ENCODE measurements at regions not wholly inside any gene's neighbourhood (a gene's known extent, or its start where the extent isn't known, plus 50 kb on each side); places are given as distances from the start of the nearest gene placed in this dataset.

DNA sequence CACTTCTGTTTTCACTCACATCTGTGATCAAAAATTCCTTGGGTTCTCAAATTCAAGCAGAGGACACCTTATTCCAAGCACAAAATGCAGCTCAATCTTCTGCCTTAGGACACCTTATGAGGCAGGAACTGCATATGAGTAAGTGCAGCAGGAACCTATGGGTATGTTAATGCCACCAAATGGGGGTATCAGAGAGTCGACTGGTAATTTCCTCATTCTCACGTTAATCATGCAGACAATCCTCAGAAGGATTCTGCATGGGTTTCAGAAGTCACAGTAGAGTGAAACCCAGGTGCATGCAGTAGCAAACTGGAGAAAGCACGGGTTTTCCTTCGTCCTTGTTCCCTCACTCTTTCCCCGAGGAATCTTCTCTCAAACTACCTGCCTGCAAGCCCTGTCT lies 452.8 kb downstream of the CBLN2 start:
- TF ChIP-seq, protein P1, sequence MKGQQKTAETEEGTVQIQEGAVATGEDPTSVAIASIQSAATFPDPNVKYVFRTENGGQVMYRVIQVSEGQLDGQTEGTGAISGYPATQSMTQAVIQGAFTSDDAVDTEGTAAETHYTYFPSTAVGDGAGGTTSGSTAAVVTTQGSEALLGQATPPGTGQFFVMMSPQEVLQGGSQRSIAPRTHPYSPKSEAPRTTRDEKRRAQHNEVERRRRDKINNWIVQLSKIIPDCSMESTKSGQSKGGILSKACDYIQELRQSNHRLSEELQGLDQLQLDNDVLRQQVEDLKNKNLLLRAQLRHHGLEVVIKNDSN (IDR thresholded peaks at IDR 0.05) = no peak
- TF ChIP-seq YY1 (IDR thresholded peaks at IDR 0.05; ENCODE audit: low read depth) = no peak
- no peak for TF ChIP-seq CEBPB (IDR thresholded peaks at IDR 0.05)
- no peak for TF ChIP-seq EGR1 (IDR thresholded peaks at IDR 0.05)
- TF ChIP-seq CREB1 (IDR thresholded peaks at IDR 0.05; ENCODE audit: low read depth) = no peak
- TF ChIP-seq NFIC (IDR thresholded peaks at IDR 0.05) = no peak
- TF ChIP-seq, protein P2, sequence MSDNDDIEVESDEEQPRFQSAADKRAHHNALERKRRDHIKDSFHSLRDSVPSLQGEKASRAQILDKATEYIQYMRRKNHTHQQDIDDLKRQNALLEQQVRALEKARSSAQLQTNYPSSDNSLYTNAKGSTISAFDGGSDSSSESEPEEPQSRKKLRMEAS (IDR thresholded peaks at IDR 0.05) = no peak
- TF ChIP-seq EP300 (IDR thresholded peaks at IDR 0.05; ENCODE audit: borderline replicate concordance) = no peak
- no peak for TF ChIP-seq TCF12 (IDR thresholded peaks at IDR 0.05; ENCODE audit: low read depth)
- no peak for TF ChIP-seq TEAD4 (IDR thresholded peaks at IDR 0.05)
- TF ChIP-seq RAD21 (IDR thresholded peaks at IDR 0.05; ENCODE audit: low read depth) = no peak
- TF ChIP-seq TAF1 (IDR thresholded peaks at IDR 0.05; ENCODE audit: low read depth) = no peak
- no peak for TF ChIP-seq FOXM1 (IDR thresholded peaks at IDR 0.05; ENCODE audit: borderline replicate concordance, low read depth)
- TF ChIP-seq ZBTB7A (IDR thresholded peaks at IDR 0.05; ENCODE audit: low read depth) = no peak
- TF ChIP-seq, protein P3, sequence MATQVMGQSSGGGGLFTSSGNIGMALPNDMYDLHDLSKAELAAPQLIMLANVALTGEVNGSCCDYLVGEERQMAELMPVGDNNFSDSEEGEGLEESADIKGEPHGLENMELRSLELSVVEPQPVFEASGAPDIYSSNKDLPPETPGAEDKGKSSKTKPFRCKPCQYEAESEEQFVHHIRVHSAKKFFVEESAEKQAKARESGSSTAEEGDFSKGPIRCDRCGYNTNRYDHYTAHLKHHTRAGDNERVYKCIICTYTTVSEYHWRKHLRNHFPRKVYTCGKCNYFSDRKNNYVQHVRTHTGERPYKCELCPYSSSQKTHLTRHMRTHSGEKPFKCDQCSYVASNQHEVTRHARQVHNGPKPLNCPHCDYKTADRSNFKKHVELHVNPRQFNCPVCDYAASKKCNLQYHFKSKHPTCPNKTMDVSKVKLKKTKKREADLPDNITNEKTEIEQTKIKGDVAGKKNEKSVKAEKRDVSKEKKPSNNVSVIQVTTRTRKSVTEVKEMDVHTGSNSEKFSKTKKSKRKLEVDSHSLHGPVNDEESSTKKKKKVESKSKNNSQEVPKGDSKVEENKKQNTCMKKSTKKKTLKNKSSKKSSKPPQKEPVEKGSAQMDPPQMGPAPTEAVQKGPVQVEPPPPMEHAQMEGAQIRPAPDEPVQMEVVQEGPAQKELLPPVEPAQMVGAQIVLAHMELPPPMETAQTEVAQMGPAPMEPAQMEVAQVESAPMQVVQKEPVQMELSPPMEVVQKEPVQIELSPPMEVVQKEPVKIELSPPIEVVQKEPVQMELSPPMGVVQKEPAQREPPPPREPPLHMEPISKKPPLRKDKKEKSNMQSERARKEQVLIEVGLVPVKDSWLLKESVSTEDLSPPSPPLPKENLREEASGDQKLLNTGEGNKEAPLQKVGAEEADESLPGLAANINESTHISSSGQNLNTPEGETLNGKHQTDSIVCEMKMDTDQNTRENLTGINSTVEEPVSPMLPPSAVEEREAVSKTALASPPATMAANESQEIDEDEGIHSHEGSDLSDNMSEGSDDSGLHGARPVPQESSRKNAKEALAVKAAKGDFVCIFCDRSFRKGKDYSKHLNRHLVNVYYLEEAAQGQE (IDR thresholded peaks at IDR 0.05; ENCODE audit: low read depth) = no peak

DNA sequence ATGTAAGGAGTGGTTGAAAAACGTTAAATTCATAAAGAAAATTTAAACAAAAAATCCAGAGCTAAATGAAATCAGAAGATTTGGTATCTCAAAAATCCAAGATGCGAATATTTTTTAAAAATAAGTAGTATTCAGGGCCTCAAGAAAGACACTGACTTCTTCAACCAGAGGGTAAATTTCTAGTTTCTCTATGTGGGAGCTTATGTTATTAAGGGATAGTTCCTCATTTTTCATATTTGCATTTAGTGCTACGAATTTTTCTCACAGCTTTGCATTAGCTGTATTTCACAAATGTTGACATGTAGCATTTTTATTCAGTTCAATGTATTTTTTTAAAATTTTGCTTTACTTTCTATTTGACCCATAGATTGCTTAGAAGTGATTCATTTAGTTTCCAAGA lies 454.7 kb downstream of the CBLN2 start:
- TF ChIP-seq ZBTB7A (IDR thresholded peaks at IDR 0.05; ENCODE audit: low read depth) = no peak
- TF ChIP-seq TEAD4 (IDR thresholded peaks at IDR 0.05) = no peak
- no peak for TF ChIP-seq FOXM1 (IDR thresholded peaks at IDR 0.05; ENCODE audit: borderline replicate concordance, low read depth)
- TF ChIP-seq, protein P2 (IDR thresholded peaks at IDR 0.05) = no peak
- TF ChIP-seq CREB1 (IDR thresholded peaks at IDR 0.05; ENCODE audit: low read depth) = no peak
- no peak for TF ChIP-seq EP300 (IDR thresholded peaks at IDR 0.05; ENCODE audit: borderline replicate concordance)
- no peak for TF ChIP-seq TAF1 (IDR thresholded peaks at IDR 0.05; ENCODE audit: low read depth)
- no peak for TF ChIP-seq RAD21 (IDR thresholded peaks at IDR 0.05; ENCODE audit: low read depth)
- TF ChIP-seq TCF12 (IDR thresholded peaks at IDR 0.05; ENCODE audit: low read depth) = no peak
- no peak for TF ChIP-seq CEBPB (IDR thresholded peaks at IDR 0.05)
- TF ChIP-seq, protein P3 (IDR thresholded peaks at IDR 0.05; ENCODE audit: low read depth) = no peak
- no peak for TF ChIP-seq EGR1 (IDR thresholded peaks at IDR 0.05)
- TF ChIP-seq YY1 (IDR thresholded peaks at IDR 0.05; ENCODE audit: low read depth) = no peak
- TF ChIP-seq, protein P1 (IDR thresholded peaks at IDR 0.05) = no peak
- no peak for TF ChIP-seq NFIC (IDR thresholded peaks at IDR 0.05)

DNA sequence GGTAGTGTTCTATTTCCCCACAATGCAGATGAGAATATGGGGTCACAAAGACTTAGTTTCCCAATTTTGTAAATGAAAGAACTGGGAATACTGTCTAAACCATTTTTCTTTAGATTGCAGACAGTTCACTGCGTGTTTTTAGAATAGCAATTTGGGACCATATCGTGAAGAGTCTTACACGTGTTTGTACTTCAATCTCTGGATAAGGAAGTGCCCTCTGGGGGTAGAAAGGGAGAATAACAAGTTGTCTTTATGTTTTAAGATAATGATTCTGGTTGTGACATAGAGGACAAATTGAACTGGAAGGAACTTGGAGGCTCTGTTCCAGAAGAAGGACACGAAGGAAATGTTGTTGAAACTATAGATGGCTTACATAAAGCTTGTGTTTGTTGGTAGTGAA lies 457.7 kb downstream of the CBLN2 start:
- TF ChIP-seq, protein P1 (IDR thresholded peaks at IDR 0.05) = no peak
- peak; percentile 47 for TF ChIP-seq RAD21 (IDR thresholded peaks at IDR 0.05; ENCODE audit: low read depth)
- TF ChIP-seq, protein P2 (IDR thresholded peaks at IDR 0.05) = peak; percentile 52

DNA sequence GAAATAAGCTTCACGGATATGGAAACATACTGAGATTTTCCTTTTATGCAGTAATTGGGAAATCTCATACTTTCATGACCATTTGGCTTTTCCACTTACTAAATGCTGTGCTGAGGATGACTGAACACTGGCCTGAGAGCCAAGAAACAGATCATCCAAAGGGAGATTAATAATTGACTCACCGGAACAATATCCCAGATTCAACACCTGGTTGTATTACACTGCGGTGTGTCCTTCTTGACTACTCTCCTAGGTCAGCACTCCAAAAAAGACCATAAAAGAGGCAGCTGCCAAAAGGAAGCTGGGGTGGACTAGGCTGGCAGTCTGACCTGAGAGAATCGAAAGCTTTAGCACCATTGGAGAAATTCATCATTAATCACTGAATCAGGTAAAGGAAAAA lies 469.1 kb downstream of the CBLN2 start:
- TF ChIP-seq EP300 (IDR thresholded peaks at IDR 0.05; ENCODE audit: borderline replicate concordance) = no peak

DNA sequence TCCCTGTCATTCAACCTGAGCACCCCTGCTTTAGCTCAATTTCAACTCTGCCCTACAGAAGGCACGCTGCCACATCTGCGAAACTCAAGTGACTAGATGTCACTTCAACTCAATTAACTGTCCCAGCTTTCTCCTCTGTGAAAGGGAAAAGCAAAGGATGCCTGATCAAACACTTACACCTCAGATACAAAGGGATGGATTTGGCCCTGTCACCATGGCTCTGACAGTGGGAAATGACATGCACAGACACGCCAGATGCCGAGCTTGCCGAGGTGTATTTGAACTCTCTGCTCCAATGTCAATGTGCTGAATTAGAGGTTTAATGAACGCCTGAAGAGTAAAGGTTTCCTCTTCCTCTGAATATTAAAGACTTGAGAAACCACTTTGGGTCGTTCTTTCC lies 481.1 kb downstream of the CBLN2 start:
- no peak for TF ChIP-seq ZBTB7A (IDR thresholded peaks at IDR 0.05; ENCODE audit: low read depth)
- TF ChIP-seq, protein P1 (IDR thresholded peaks at IDR 0.05) = no peak
- TF ChIP-seq TAF1 (IDR thresholded peaks at IDR 0.05; ENCODE audit: low read depth) = no peak
- TF ChIP-seq EGR1 (IDR thresholded peaks at IDR 0.05) = no peak
- no peak for TF ChIP-seq NFIC (IDR thresholded peaks at IDR 0.05)
- TF ChIP-seq, protein P2 (IDR thresholded peaks at IDR 0.05) = no peak
- TF ChIP-seq CEBPB (IDR thresholded peaks at IDR 0.05) = no peak
- TF ChIP-seq, protein P3 (IDR thresholded peaks at IDR 0.05; ENCODE audit: low read depth) = no peak

Data from Ishikawa (cell line).